Right cardiac atrium (tissue), 5 donors: ENCODE measurements at regions not wholly inside any gene's neighbourhood (a gene's known extent, or its start where the extent isn't known, plus 50 kb on each side); places are given as distances from the start of the nearest gene placed in this dataset.

Experiments used
- ATAC-seq, 2 donors: fragments of 200-7000 bp; cut with Tn5 transposase; one replicate each; pipeline versions ENCODE4 v1.8.0 to v1.9.1; 2020; ENCODE audit warnings: moderate library complexity in 2 of 2, mild to moderate bottlenecking in 1 of 2
- DNase-seq, 3 donors: peaks; one replicate each; pipeline ENCODE4 v3.0.0-alpha.2; 2020
- H3K27ac ChIP-seq: one replicate; pipeline ENCODE4 v1.5.1; 2013; ENCODE audit warnings: mild to moderate bottlenecking, low read length, control low read depth, moderate library complexity
- H3K27me3 ChIP-seq: one replicate; pipeline ENCODE4 v1.6.1; 2013; ENCODE audit not compliant: control insufficient read depth, insufficient read depth
- H3K4me1 ChIP-seq: one replicate; pipeline ENCODE4 v1.6.1; 2013; ENCODE audit warnings: low read length; ENCODE audit not compliant: control insufficient read depth, insufficient read depth
- H3K4me3 ChIP-seq: one replicate; pipeline ENCODE4 v1.5.1; 2013; ENCODE audit warnings: low read length, control low read depth
- H3K9me3 ChIP-seq: one replicate; pipeline ENCODE4 v1.6.1; 2013; ENCODE audit warnings: low read length; ENCODE audit not compliant: control insufficient read depth
- WGBS: extraction: QIAGEN DNeasy Blood & Tissue Kit; methylation state at CpG from one replicate; pipeline ENCODE4 v1.1.7; 2013; 5-methylcytosine and 5-hydroxymethylcytosine counted together
- intact Hi-C, 4 donors: fragments of 100-400 bp; cut with DNase I; formaldehyde crosslinking; loops; one replicate each; pipeline versions ENCODE4 v1.11.0 to v1.14.0; 2022 to 2023
- donor health status: healthy with polysubstance abuse.
- donor health status: DM: no; HTN: yes; CAD: no.
- donor health status: DM: no; HTN: no; CAD: no.
- donor health status: DM: no; HTN: yes; CAD: no; lungs with severe emphysema.
- donor health status: DM: yes; HTN: yes; CAD: no.

GRCh38 chr6:145327586-145327985 is 407.7 kb downstream of the EPM2A start:
- ATAC-seq (no peak), DNase-seq (no peak)
- Histone ChIP-seq H3K4me3 (no peak overlapping the region), H3K9me3 (no peaks in the 10 kb centered on the region), H3K27ac (no peak overlapping the region), H3K4me1 (peaks cover 3% of the 10 kb centered on the region), H3K27me3 (no peaks in the 10 kb centered on the region)
- intact Hi-C loops: no loop called here
- WGBS: 45% methylated on average over 2 of the region's 2 CpGs

GRCh38 chr6:145329257-145329656 is 406.1 kb downstream of the EPM2A start:
- H3K9me3 ChIP-seq: no peaks in the 10 kb centered on the region
- no peak overlapping the region for H3K27ac ChIP-seq
- no peaks in the 10 kb centered on the region for H3K27me3 ChIP-seq
- DNase-seq: no peak
- H3K4me3 ChIP-seq: no peak overlapping the region
- peaks cover 3% of the 10 kb centered on the region for H3K4me1 ChIP-seq
- WGBS: 41% methylated on average over 3 of the region's 3 CpGs
- intact Hi-C loops: no loop called here
- peak in 1 of 2 donors; percentile 38 for ATAC-seq

- no peak overlapping the region for H3K4me3 ChIP-seq
- intact Hi-C loops: no loop called here
- 76% methylated on average over 4 of the region's 4 CpGs for WGBS
- no peaks in the 10 kb centered on the region for H3K9me3 ChIP-seq
- no peak for DNase-seq
- ATAC-seq: no peak
- no peaks in the 10 kb centered on the region for H3K27me3 ChIP-seq
- no peak overlapping the region for H3K27ac ChIP-seq
- H3K4me1 ChIP-seq: no peaks in the 10 kb centered on the region
Measured at GRCh38 chr6:145331066-145331465, 404.3 kb downstream of the EPM2A start.

GRCh38 chr6:145332011-145332410 is 403.3 kb downstream of the EPM2A start:
- ATAC-seq: peak in 1 of 2 donors; percentile 36
- H3K4me1 ChIP-seq: no peaks in the 10 kb centered on the region
- no peaks in the 10 kb centered on the region for H3K9me3 ChIP-seq
- no peak overlapping the region for H3K4me3 ChIP-seq
- no peaks in the 10 kb centered on the region for H3K27me3 ChIP-seq
- intact Hi-C loops: no loop called here
- 56% methylated on average over 2 of the region's 2 CpGs for WGBS
- no peak overlapping the region for H3K27ac ChIP-seq
- DNase-seq: no peak

- DNase-seq (no peak), ATAC-seq (no peak)
- H3K27ac ChIP-seq: no peak overlapping the region
- no peak overlapping the region for H3K4me3 ChIP-seq
- H3K27me3 ChIP-seq: no peaks in the 10 kb centered on the region
- H3K9me3 ChIP-seq: no peaks in the 10 kb centered on the region
- intact Hi-C loops: no loop called here
- WGBS: 93% methylated on average over 4 of the region's 4 CpGs
- no peaks in the 10 kb centered on the region for H3K4me1 ChIP-seq
Measured at GRCh38 chr6:145336119-145336518, 399.2 kb downstream of the EPM2A start.

- Histone ChIP-seq H3K27me3 (no peaks in the 10 kb centered on the region), H3K9me3 (no peaks in the 10 kb centered on the region), H3K4me3 (no peak overlapping the region), H3K27ac (no peak overlapping the region), H3K4me1 (no peaks in the 10 kb centered on the region)
- 73% methylated on average over 2 of the region's 2 CpGs for WGBS
- DNase-seq (no peak), ATAC-seq (no peak)
- intact Hi-C loops: no loop called here
Measured at GRCh38 chr6:145339089-145339488, 396.2 kb downstream of the EPM2A start.

GRCh38 chr6:145340256-145340655 is 395.1 kb downstream of the EPM2A start:
- Histone ChIP-seq H3K4me1 (no peaks in the 10 kb centered on the region), H3K9me3 (no peaks in the 10 kb centered on the region), H3K27ac (no peak overlapping the region), H3K4me3 (no peak overlapping the region), H3K27me3 (no peaks in the 10 kb centered on the region)
- DNase-seq (no peak), ATAC-seq (no peak)
- intact Hi-C loops: no loop called here

GRCh38 chr6:145345094-145345493 is 390.2 kb downstream of the EPM2A start:
- no peak overlapping the region for H3K4me3 ChIP-seq
- ATAC-seq (no peak), DNase-seq (no peak)
- H3K9me3 ChIP-seq: no peaks in the 10 kb centered on the region
- intact Hi-C loops: no loop called here
- H3K27me3 ChIP-seq: no peaks in the 10 kb centered on the region
- no peak overlapping the region for H3K27ac ChIP-seq
- no peaks in the 10 kb centered on the region for H3K4me1 ChIP-seq

GRCh38 chr6:145347216-145347615 is 388.1 kb downstream of the EPM2A start:
- ATAC-seq (no peak), DNase-seq (no peak)
- intact Hi-C loops: no loop called here
- WGBS: 84% methylated on average over 2 of the region's 2 CpGs
- H3K27me3 ChIP-seq: no peaks in the 10 kb centered on the region
- H3K4me1 ChIP-seq: no peaks in the 10 kb centered on the region
- no peak overlapping the region for H3K4me3 ChIP-seq
- H3K27ac ChIP-seq: no peak overlapping the region
- no peaks in the 10 kb centered on the region for H3K9me3 ChIP-seq

- no peaks in the 10 kb centered on the region for H3K4me1 ChIP-seq
- DNase-seq (no peak), ATAC-seq (no peak)
- intact Hi-C loops: no loop called here
- no peaks in the 10 kb centered on the region for H3K27me3 ChIP-seq
- no peak overlapping the region for H3K27ac ChIP-seq
- H3K4me3 ChIP-seq: no peak overlapping the region
- H3K9me3 ChIP-seq: no peaks in the 10 kb centered on the region
- 34% methylated on average over 3 of the region's 3 CpGs for WGBS
Measured at GRCh38 chr6:145349950-145350510, 385.3 kb downstream of the EPM2A start.

- Histone ChIP-seq H3K27ac (no peak overlapping the region), H3K4me3 (no peak overlapping the region), H3K9me3 (no peaks in the 10 kb centered on the region), H3K27me3 (no peaks in the 10 kb centered on the region), H3K4me1 (no peaks in the 10 kb centered on the region)
- WGBS: 83% methylated on average over 3 of the region's 3 CpGs
- intact Hi-C loops: no loop called here
- no peak for DNase-seq
- no peak for ATAC-seq
Measured at GRCh38 chr6:145350928-145351327, 384.4 kb downstream of the EPM2A start.

GRCh38 chr6:145352382-145353080 is 382.8 kb downstream of the EPM2A start:
- Histone ChIP-seq H3K4me1 (no peaks in the 10 kb centered on the region), H3K4me3 (no peak overlapping the region), H3K9me3 (no peaks in the 10 kb centered on the region), H3K27ac (no peak overlapping the region), H3K27me3 (no peaks in the 10 kb centered on the region)
- no peak for ATAC-seq
- intact Hi-C loops: no loop called here
- no peak for DNase-seq
- 86% methylated on average over 11 of the region's 11 CpGs for WGBS
